ENCODE measurements at regions not wholly inside any gene's neighbourhood (a gene's known extent, or its start where the extent isn't known, plus 50 kb on each side); places are given as distances from the start of the nearest gene placed in this dataset.

- TF ChIP-seq EZH2 (IDR thresholded peaks at IDR 0.05; ENCODE audit: insufficient read depth, low read length) (no peak), CTCF (IDR thresholded peaks at IDR 0.05; ENCODE audit: insufficient read depth, low read depth, low read length) (no peak)
- Histone ChIP-seq H3K27ac (ENCODE audit: low read depth, low read length) (no peak overlapping the region), H3K36me3 (ENCODE audit: insufficient read depth, low read length) (no peaks in the 10 kb centered on the region), H3K27me3 (ENCODE audit: insufficient read depth, low read length) (no peaks in the 10 kb centered on the region), H2AFZ (ENCODE audit: low read depth, low read length) (no peak overlapping the region), H3K4me2 (ENCODE audit: low read length) (no peak overlapping the region), H3K9me3 (ENCODE audit: insufficient read depth, low read depth, low read length) (no peaks in the 10 kb centered on the region), H4K20me1 (ENCODE audit: insufficient read depth, low read length) (no peaks in the 10 kb centered on the region), H3K4me3 (ENCODE audit: insufficient read depth, low read depth, low read length) (no peak overlapping the region), H3K79me2 (ENCODE audit: insufficient read depth, low read length) (no peaks in the 10 kb centered on the region), H3K4me1 (ENCODE audit: insufficient read depth, low read length) (no peaks in the 10 kb centered on the region), H3K9ac (ENCODE audit: low read length) (no peak overlapping the region)
- peaks cover 27% of the 10 kb centered on the region for H3K27me3 Mint-ChIP-seq (ENCODE audit: low read depth, unreplicated experiment)
- no peaks in the 10 kb centered on the region for H3K36me3 Mint-ChIP-seq (ENCODE audit: low read depth, unreplicated experiment)
- DNase-seq (ENCODE audit: low read depth): no peak
- no peaks in the 10 kb centered on the region for H3K4me1 Mint-ChIP-seq (ENCODE audit: low read depth, unreplicated experiment)
- H3K9me3 Mint-ChIP-seq (ENCODE audit: unreplicated experiment): peaks cover 1% of the 10 kb centered on the region
- H3K27ac Mint-ChIP-seq (ENCODE audit: unreplicated experiment): no peak overlapping the region
- H3K4me3 Mint-ChIP-seq (ENCODE audit: unreplicated experiment): no peak overlapping the region
- FAIRE-seq: no peak
Measured at GRCh38 chr7:156091519-156092080, 279.3 kb upstream of the SHH start.

- Mint-ChIP-seq H3K36me3 (ENCODE audit: low read depth, unreplicated experiment) (no peaks in the 10 kb centered on the region), H3K4me1 (ENCODE audit: low read depth, unreplicated experiment) (no peaks in the 10 kb centered on the region)
Measured at GRCh38 chr7:156090988-156091387, 278.7 kb upstream of the SHH start.

More at GRCh38 chr7:156090988-156091387, 278.7 kb upstream of the SHH start:
- Mint-ChIP-seq H3K27me3 (ENCODE audit: low read depth, unreplicated experiment) (peaks cover 21% of the 10 kb centered on the region), H3K27ac (ENCODE audit: unreplicated experiment) (no peak overlapping the region), H3K9me3 (ENCODE audit: unreplicated experiment) (peaks cover 1% of the 10 kb centered on the region), H3K4me3 (ENCODE audit: unreplicated experiment) (no peak overlapping the region)
- Histone ChIP-seq H3K27ac (ENCODE audit: low read depth, low read length) (no peak overlapping the region), H3K79me2 (ENCODE audit: insufficient read depth, low read length) (no peaks in the 10 kb centered on the region), H3K9me3 (ENCODE audit: insufficient read depth, low read depth, low read length) (no peaks in the 10 kb centered on the region), H3K4me2 (ENCODE audit: low read length) (no peak overlapping the region), H3K36me3 (ENCODE audit: insufficient read depth, low read length) (no peaks in the 10 kb centered on the region), H2AFZ (ENCODE audit: low read depth, low read length) (no peak overlapping the region), H4K20me1 (ENCODE audit: insufficient read depth, low read length) (no peaks in the 10 kb centered on the region), H3K4me3 (ENCODE audit: insufficient read depth, low read depth, low read length) (no peak overlapping the region), H3K27me3 (ENCODE audit: insufficient read depth, low read length) (no peaks in the 10 kb centered on the region), H3K4me1 (ENCODE audit: insufficient read depth, low read length) (no peaks in the 10 kb centered on the region), H3K9ac (ENCODE audit: low read length) (no peak overlapping the region)
- no peak for TF ChIP-seq EZH2 (IDR thresholded peaks at IDR 0.05; ENCODE audit: insufficient read depth, low read length)
- TF ChIP-seq CTCF (IDR thresholded peaks at IDR 0.05; ENCODE audit: insufficient read depth, low read depth, low read length): no peak
- FAIRE-seq (no peak), DNase-seq (ENCODE audit: low read depth) (no peak)
